Mammary epithelial cell (primary cell): ENCODE measurements at regions not wholly inside any gene's neighbourhood (a gene's known extent, or its start where the extent isn't known, plus 50 kb on each side); places are given as distances from the start of the nearest gene placed in this dataset.

ENCODE experiments used
- CTCF ChIP-seq, 2 donors: IDR thresholded peaks in 1 of 2; conservative IDR thresholded peaks in 1 of 2; 2 replicates each; pipeline ENCODE4 v1.5.1; 2011 to 2012; ENCODE audit warnings: inconsistent platforms in 2 of 2, low read length in 2 of 2, mild to moderate bottlenecking in 2 of 2, control low read depth in 1 of 2, low read depth in 1 of 2; ENCODE audit not compliant: insufficient read depth in 1 of 2; ENCODE audit errors: extremely low read depth in 1 of 2
- EZH2 ChIP-seq: IDR thresholded peaks from 2 replicates; pipeline ENCODE4 v1.6.1; 2012; ENCODE audit warnings: low read length, inconsistent platforms, borderline replicate concordance

GRCh38 chr5:116358911-116359418 lies 215.7 kb downstream of the SEMA6A start:
- TF ChIP-seq CTCF (conservative IDR thresholded peaks at IDR 0.05 in 1 of 2, IDR thresholded peaks at IDR 0.05 in 1 of 2; ENCODE audit: extremely low read depth in 1 of 2, insufficient read depth in 1 of 2, low read depth in 1 of 2, low read length in 2 of 2) (no peak), EZH2 (no peak)
